Mucosa of descending colon (tissue), 3 donors: ENCODE measurements at regions not wholly inside any gene's neighbourhood (a gene's known extent, or its start where the extent isn't known, plus 50 kb on each side); places are given as distances from the start of the nearest gene placed in this dataset.

Experiments
- ATAC-seq: fragments of 200-7000 bp; cut with Tn5 transposase; one replicate; pipeline ENCODE4 v1.9.1; 2020; ENCODE audit warnings: mild to moderate bottlenecking, moderate library complexity
- DNase-seq, 3 donors: peaks; one replicate each; pipeline ENCODE4 v3.0.0-alpha.2; 2020
- H3K36me3 ChIP-seq: fragments of 200-600 bp; one replicate; pipeline ENCODE4 v1.8.0; 2021; ENCODE audit warnings: low read depth, mild to moderate bottlenecking
- H3K4me1 ChIP-seq: fragments of 200-600 bp; one replicate; pipeline ENCODE4 v1.8.0; 2021; ENCODE audit warnings: low read depth, mild to moderate bottlenecking
- H3K4me3 ChIP-seq: fragments of 200-600 bp; one replicate; pipeline ENCODE4 v1.8.0; 2021; ENCODE audit warnings: mild to moderate bottlenecking
- H3K9me3 ChIP-seq: fragments of 200-600 bp; one replicate; pipeline ENCODE4 v1.8.0; 2021; ENCODE audit warnings: mild to moderate bottlenecking
- intact Hi-C, 2 donors: fragments of 100-400 bp; cut with DNase I in 1 of 2; cut with micrococcal nuclease in 1 of 2; formaldehyde crosslinking; loops; one replicate each; pipeline versions ENCODE4 v1.11.0 to v1.11.1; 2022; cut with DNase I, micrococcal nuclease
- TF ChIP-seq, protein P1 (sequence below): fragments of 200-600 bp; IDR thresholded peaks from one replicate; pipeline ENCODE4 v1.8.0; 2022; ENCODE audit warnings: antibody characterized with exemption, mild to moderate bottlenecking
- donor health status: DM: no; HTN: no; CAD: no; lungs with moderate emphysema.
- donor health status: DM: no; HTN: no; CAD: no.
- donor health status: DM: no; HTN: yes; CAD: no.

DNA sequence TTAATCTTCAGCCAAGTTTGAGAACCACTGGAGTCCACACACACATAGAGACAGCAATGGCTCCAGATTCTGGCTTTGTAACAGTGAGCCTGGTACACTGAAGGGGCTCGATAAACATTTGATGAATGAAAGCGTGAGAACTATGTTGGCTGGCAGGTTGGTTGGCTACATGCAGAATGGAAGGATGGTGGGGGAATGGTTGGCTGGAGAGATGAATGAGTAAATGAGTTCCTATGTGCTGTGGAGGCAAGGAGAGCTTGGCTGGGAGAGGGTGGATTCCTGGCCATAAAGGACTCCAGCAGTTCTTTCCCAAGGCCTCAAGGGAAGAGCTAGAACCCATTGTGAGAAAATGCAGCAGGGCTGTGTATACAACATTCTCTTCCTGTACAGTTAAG, 168.0 kb upstream of the NECTIN1 start:
- no peaks in the 10 kb centered on the region for H3K36me3 ChIP-seq
- H3K4me1 ChIP-seq: peaks cover under 1% of the 10 kb centered on the region
- intact Hi-C loops: no loop called here
- no peak for DNase-seq
- H3K9me3 ChIP-seq: no peaks in the 10 kb centered on the region
- TF ChIP-seq, protein P1, sequence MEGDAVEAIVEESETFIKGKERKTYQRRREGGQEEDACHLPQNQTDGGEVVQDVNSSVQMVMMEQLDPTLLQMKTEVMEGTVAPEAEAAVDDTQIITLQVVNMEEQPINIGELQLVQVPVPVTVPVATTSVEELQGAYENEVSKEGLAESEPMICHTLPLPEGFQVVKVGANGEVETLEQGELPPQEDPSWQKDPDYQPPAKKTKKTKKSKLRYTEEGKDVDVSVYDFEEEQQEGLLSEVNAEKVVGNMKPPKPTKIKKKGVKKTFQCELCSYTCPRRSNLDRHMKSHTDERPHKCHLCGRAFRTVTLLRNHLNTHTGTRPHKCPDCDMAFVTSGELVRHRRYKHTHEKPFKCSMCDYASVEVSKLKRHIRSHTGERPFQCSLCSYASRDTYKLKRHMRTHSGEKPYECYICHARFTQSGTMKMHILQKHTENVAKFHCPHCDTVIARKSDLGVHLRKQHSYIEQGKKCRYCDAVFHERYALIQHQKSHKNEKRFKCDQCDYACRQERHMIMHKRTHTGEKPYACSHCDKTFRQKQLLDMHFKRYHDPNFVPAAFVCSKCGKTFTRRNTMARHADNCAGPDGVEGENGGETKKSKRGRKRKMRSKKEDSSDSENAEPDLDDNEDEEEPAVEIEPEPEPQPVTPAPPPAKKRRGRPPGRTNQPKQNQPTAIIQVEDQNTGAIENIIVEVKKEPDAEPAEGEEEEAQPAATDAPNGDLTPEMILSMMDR: no peak
- no peak overlapping the region for H3K4me3 ChIP-seq
- ATAC-seq: no peak

DNA sequence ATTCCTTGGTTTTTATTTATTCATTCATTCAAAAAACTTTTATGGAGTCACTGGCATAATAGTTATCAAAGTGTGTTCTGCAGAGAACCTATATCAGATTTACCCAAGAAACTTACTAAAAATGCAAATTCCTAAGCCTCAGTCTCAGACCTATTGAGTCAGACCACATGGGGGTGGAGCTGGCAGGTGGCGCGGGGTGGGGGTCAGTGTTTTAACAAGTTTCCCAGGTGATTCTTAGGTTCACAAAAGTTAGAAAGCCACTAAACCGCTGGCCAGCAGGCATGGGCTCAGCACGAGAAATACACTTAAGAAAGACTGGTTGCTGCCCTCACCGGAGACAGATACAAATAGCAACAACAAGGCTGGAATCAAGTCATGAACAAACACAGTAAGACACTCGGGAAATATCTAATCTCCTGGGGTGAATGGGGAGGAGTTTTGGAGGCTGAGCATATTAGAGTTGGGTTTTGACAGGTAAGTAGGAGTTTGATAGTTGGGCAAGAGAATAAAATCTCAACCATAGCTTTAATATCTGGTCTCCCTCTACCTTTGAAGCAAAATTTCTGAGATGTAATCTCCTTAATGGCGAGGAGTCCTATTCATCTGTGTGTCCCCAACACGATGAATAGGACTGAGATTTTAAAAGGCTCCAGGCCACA, 167.5 kb upstream of the NECTIN1 start:
- Histone ChIP-seq H3K9me3 (no peaks in the 10 kb centered on the region), H3K36me3 (no peaks in the 10 kb centered on the region), H3K4me3 (no peak overlapping the region), H3K4me1 (no peaks in the 10 kb centered on the region)
- intact Hi-C loops: no loop called here
- no peak for ATAC-seq
- no peak for DNase-seq
- TF ChIP-seq, protein P1: no peak

DNA sequence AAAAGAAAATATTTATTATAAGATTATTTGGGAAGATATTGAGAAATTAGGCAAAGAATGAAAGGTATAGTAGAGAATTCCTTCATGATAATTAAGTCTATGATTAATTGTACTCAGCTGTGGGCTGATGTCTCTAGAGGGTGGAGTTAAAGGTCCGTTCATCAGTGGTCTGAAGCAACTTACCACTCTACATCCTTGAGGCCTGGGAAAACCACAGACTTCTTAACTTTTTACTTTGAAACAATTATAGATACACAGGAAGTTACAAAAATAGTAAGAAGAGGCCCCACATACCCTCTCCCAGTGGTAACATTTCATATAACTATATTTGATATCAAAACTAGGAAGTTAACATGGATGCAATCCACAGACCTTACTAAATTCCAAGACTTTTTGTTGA, 167.0 kb upstream of the NECTIN1 start:
- Histone ChIP-seq H3K36me3 (no peaks in the 10 kb centered on the region), H3K4me1 (no peaks in the 10 kb centered on the region), H3K9me3 (no peaks in the 10 kb centered on the region), H3K4me3 (no peak overlapping the region)
- TF ChIP-seq, protein P1: no peak
- intact Hi-C loops: no loop called here
- DNase-seq (no peak), ATAC-seq (no peak)

DNA sequence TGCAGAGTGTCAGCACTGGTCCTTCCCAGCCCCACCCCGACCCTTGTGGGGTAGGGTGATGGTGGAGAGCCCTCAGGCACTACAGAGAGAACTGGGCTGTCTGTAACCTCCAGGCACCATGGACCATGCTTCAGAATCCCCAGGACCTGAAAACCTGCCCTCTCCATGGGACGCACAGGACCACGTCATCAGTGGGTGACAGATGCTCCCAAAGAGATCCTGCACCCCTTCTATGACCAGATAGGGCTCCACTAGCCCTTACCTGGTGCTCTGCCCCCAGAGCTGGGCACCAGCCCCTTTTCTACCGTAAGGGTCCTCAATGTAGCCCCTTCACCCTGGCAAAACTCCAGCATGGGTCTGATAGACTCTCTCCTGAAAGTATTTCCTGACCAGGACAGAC, 165.9 kb upstream of the NECTIN1 start:
- no peak for ATAC-seq
- intact Hi-C loops: no loop called here
- DNase-seq: no peak
- no peaks in the 10 kb centered on the region for H3K36me3 ChIP-seq
- no peaks in the 10 kb centered on the region for H3K9me3 ChIP-seq
- TF ChIP-seq, protein P1: no peak
- no peak overlapping the region for H3K4me3 ChIP-seq
- H3K4me1 ChIP-seq: no peaks in the 10 kb centered on the region

DNA sequence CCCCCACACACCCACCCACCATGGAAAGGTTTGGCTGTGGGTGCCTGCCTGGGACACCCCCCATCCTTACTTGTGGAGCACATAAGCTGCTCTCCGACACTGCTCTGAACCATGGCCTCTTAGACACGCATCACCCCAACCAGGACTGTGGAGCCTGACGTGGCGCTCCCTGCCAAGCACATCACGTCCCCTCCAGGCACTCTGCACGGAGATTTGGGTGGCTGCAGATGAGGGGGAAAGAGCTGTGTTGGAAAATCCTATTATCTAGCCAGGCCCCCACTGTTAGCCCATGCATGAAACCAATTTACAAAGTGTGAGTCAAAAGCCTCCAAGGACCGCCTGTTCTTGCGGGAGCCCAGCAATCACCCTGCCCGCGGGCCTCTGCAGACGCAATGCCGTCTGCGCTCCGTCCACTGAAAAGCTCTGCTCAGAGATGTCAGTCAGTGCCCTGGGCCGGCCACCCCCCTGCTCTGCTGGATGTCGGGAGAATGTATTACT, 163.4 kb upstream of the NECTIN1 start:
- Histone ChIP-seq H3K9me3 (no peaks in the 10 kb centered on the region), H3K4me1 (no peaks in the 10 kb centered on the region), H3K36me3 (no peaks in the 10 kb centered on the region), H3K4me3 (no peak overlapping the region)
- TF ChIP-seq, protein P1: no peak
- ATAC-seq (no peak), DNase-seq (no peak)
- intact Hi-C loops: no loop called here
